Glutamatergic neuron (in vitro differentiated cells): ENCODE measurements at regions not wholly inside any gene's neighbourhood (a gene's known extent, or its start where the extent isn't known, plus 50 kb on each side); places are given as distances from the start of the nearest gene placed in this dataset.
"Not testable (repeated sequence)": the region's sequence is repeated elsewhere in the genome, so short reads cannot be mapped to it uniquely, and the experiment has no call there.

Source experiments
- DNase-seq: peaks from one replicate; pipeline ENCODE4 v3.0.0; 2022
- H3K27ac Mint-ChIP-seq: one replicate; pipeline ENCODE4 v1.8.0; 2020; ENCODE audit warnings: mild to moderate bottlenecking, mixed read lengths, inconsistent platforms; ENCODE audit not compliant: unreplicated experiment
- H3K27me3 Mint-ChIP-seq: one replicate; pipeline ENCODE4 v1.8.0; 2020; ENCODE audit warnings: mild to moderate bottlenecking, moderate library complexity, mixed read lengths, inconsistent platforms; ENCODE audit not compliant: unreplicated experiment
- H3K36me3 Mint-ChIP-seq: one replicate; pipeline ENCODE4 v1.8.0; 2020; ENCODE audit warnings: mild to moderate bottlenecking, mixed read lengths, inconsistent platforms; ENCODE audit not compliant: unreplicated experiment
- H3K4me1 Mint-ChIP-seq: one replicate; pipeline ENCODE4 v1.8.0; 2020; ENCODE audit warnings: mild to moderate bottlenecking, low read depth, mixed read lengths, inconsistent platforms; ENCODE audit not compliant: unreplicated experiment
- H3K4me3 Mint-ChIP-seq: one replicate; pipeline ENCODE4 v1.8.0; 2020; ENCODE audit warnings: mild to moderate bottlenecking, mixed read lengths, inconsistent platforms; ENCODE audit not compliant: unreplicated experiment
- H3K9me3 Mint-ChIP-seq: one replicate; pipeline ENCODE4 v1.8.0; 2020; ENCODE audit warnings: mild to moderate bottlenecking, moderate library complexity, mixed read lengths, inconsistent platforms; ENCODE audit not compliant: unreplicated experiment
- TF ChIP-seq, protein P1 (sequence below): fragments of 200-600 bp; sonication (generic); IDR thresholded peaks from one replicate; pipeline ENCODE4 v1.5.0; 2021; ENCODE audit not compliant: partially characterized antibody, unreplicated experiment

- peaks cover 8% of the 10 kb centered on the region for H3K27me3 Mint-ChIP-seq
- no peak for DNase-seq
- H3K4me3 Mint-ChIP-seq = no peak overlapping the region
- peaks cover 12% of the 10 kb centered on the region for H3K9me3 Mint-ChIP-seq
- H3K36me3 Mint-ChIP-seq = peaks cover 17% of the 10 kb centered on the region
- H3K27ac Mint-ChIP-seq = no peak overlapping the region
- no peaks in the 10 kb centered on the region for H3K4me1 Mint-ChIP-seq
- TF ChIP-seq, protein P1, sequence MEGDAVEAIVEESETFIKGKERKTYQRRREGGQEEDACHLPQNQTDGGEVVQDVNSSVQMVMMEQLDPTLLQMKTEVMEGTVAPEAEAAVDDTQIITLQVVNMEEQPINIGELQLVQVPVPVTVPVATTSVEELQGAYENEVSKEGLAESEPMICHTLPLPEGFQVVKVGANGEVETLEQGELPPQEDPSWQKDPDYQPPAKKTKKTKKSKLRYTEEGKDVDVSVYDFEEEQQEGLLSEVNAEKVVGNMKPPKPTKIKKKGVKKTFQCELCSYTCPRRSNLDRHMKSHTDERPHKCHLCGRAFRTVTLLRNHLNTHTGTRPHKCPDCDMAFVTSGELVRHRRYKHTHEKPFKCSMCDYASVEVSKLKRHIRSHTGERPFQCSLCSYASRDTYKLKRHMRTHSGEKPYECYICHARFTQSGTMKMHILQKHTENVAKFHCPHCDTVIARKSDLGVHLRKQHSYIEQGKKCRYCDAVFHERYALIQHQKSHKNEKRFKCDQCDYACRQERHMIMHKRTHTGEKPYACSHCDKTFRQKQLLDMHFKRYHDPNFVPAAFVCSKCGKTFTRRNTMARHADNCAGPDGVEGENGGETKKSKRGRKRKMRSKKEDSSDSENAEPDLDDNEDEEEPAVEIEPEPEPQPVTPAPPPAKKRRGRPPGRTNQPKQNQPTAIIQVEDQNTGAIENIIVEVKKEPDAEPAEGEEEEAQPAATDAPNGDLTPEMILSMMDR = no peak
Measured at GRCh38 chr9:38175423-38175822, 106.4 kb upstream of the SHB start.

- H3K27ac Mint-ChIP-seq = no peak overlapping the region
Measured at GRCh38 chr9:38172586-38172985, 103.6 kb upstream of the SHB start.

DNA sequence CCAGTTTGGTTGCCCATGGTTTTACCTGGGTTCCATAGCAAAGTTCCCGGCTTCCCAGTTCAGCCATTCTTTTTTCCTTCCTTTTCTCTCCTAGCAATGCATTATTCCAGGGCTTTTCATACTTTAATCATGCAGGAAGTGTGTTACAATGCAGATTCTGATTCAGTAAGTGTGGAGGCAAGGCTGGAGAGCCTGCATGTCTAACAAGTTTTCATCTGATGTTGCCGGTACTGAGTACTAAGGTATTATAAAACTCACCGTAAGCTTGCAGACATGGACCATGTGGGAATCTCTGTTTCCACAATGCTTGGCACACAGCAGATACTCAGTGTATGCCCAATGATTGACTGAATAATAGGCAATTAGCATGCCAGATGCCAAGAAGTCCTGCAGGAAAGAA is 102.9 kb upstream of the SHB start:
- Mint-ChIP-seq H3K27ac (no peak overlapping the region), H3K4me1 (no peaks in the 10 kb centered on the region)
- TF ChIP-seq, protein P1 = no peak

More at GRCh38 chr9:38172586-38172985, 103.6 kb upstream of the SHB start:
- TF ChIP-seq, protein P1 = no peak
- H3K36me3 Mint-ChIP-seq = peaks cover 28% of the 10 kb centered on the region
- no peak for DNase-seq
- H3K4me3 Mint-ChIP-seq = no peak overlapping the region
- H3K9me3 Mint-ChIP-seq = peaks cover 16% of the 10 kb centered on the region
- peaks cover 7% of the 10 kb centered on the region for H3K27me3 Mint-ChIP-seq
- no peaks in the 10 kb centered on the region for H3K4me1 Mint-ChIP-seq

DNA sequence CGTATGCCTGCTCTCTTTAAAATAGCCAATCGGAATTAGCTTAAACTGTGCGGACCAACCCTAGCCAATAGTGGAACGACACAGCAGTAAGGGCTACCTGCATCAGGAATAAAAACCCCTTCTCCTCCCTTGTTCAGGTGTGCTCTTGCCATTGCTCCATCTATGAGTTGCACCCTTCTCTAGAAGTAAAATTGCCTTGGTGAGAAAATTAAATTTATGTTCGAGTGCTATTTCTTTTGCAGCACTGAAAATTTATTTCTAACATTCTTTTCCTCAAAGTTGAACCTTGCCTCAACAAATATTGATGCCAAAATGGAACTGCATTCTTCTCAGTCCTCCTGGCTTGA is 102.5 kb upstream of the SHB start:
- peaks cover 28% of the 10 kb centered on the region for H3K36me3 Mint-ChIP-seq
- TF ChIP-seq, protein P1 = no peak
- H3K4me1 Mint-ChIP-seq = no peaks in the 10 kb centered on the region
- no peak overlapping the region for H3K27ac Mint-ChIP-seq
- no peak overlapping the region for H3K4me3 Mint-ChIP-seq
- DNase-seq = no peak
- H3K27me3 Mint-ChIP-seq = peaks cover 4% of the 10 kb centered on the region
- H3K9me3 Mint-ChIP-seq = peaks cover 15% of the 10 kb centered on the region

More for the DNA sequence above, 102.9 kb upstream of the SHB start:
- Mint-ChIP-seq H3K27me3 (peaks cover 4% of the 10 kb centered on the region), H3K9me3 (peaks cover 15% of the 10 kb centered on the region), H3K36me3 (peaks cover 28% of the 10 kb centered on the region), H3K4me3 (no peak overlapping the region)
- no peak for DNase-seq

DNA sequence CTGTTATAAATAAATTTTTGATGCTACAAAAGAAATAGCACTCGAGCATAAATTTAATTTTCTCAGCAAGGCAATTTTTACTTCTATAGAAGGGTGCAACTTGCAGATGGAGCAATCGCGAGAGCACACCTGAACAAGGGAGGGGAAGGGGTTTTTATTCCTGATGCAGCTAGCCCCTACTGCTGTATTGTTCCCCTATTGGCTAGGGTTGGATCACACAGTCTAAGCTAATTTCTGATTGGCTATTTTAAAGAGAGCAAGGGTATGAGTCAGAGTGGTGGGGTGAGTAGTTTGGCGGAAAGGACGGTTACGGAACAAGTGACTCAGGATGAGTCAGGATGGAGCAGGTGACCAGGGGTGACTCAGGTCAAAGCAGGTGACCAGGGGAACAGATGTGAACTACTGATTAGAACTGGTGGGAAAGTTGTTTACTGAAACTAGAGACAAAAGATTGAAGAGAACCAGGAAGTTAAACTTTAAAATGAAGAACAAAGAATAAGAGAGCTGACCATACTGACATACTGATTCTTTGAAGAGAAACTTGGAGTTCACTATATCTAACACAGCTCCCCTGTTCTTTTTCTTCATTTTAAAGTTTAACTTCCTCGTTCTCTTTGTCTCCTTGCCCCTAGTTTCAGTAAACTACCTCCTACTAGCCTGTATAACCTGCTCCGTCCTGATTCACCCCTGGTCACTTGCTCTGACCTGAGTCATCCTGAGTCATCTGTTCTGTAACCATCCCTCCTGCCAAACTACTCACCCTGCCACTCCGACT is 101.9 kb upstream of the SHB start:
- H3K4me1 Mint-ChIP-seq, H3K4me3 Mint-ChIP-seq, DNase-seq, H3K27me3 Mint-ChIP-seq, H3K27ac Mint-ChIP-seq: not testable (repeated sequence)
- Mint-ChIP-seq H3K36me3 (peaks cover 28% of the 10 kb centered on the region), H3K9me3 (peaks cover 15% of the 10 kb centered on the region)

DNA sequence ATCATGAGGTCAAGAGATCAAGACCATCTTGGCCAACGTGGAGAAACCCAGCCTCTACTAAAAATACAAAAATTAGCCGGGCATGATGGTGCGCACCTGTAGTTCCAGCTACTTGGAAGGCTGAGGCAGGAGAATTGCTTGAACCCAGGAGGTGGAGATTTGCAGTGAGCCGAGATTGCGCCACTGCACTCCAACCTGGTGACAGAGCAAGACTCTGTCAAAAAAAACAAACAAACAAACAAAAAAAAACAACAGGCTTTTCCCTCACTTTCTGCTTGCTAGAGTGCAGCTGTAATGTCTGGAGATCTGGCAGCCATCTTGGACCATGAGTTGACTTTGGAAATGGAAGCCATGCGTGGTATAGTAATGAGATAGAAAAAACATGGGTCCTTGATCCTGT is 101.1 kb upstream of the SHB start:
- H3K27ac Mint-ChIP-seq, H3K27me3 Mint-ChIP-seq, DNase-seq, H3K4me1 Mint-ChIP-seq, H3K4me3 Mint-ChIP-seq: not testable (repeated sequence)
- peaks cover 28% of the 10 kb centered on the region for H3K36me3 Mint-ChIP-seq
- H3K9me3 Mint-ChIP-seq = peaks cover 15% of the 10 kb centered on the region
